Glomerular endothelial cell (primary cell): ENCODE measurements at regions not wholly inside any gene's neighbourhood (a gene's known extent, or its start where the extent isn't known, plus 50 kb on each side); places are given as distances from the start of the nearest gene placed in this dataset.

ENCODE experiments used
- DNase-seq: peaks from one replicate; pipeline ENCODE4 v3.0.0-alpha.2; 2011; ENCODE audit warnings: low read depth, low spot score; ENCODE audit errors: extremely low read depth

DNA sequence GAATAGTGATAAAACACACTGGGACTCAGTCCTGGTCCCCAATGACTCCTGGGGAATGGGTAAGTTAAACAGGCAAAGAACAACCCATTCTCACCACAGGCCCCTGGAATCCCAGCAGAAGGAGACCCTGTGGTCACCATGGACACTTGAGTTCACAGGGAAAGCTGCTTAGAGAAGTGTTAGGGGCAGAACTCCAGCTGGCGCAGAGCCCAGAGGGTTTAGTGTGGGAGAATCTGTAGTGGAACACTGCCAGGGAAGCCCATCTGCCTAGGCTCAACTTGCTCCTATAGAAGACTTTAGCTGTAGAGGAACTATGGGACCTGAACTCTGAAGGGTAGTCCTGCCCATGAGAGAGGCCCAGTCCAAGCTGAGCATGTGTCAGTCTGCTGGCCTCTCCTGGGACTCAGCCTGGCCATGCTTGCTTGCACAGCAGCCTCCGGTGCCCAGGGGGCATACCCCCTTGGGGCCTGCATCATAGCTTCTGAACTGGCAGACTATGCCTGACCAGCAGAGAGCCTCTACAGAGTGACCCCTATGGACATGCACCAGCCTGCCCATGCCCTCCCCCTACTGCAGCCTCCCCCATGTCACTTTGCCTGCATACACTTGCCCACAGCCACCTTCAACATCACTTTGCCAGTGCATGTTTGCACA, 343.5 kb downstream of the IDS start:
- DNase-seq = no peak

DNA sequence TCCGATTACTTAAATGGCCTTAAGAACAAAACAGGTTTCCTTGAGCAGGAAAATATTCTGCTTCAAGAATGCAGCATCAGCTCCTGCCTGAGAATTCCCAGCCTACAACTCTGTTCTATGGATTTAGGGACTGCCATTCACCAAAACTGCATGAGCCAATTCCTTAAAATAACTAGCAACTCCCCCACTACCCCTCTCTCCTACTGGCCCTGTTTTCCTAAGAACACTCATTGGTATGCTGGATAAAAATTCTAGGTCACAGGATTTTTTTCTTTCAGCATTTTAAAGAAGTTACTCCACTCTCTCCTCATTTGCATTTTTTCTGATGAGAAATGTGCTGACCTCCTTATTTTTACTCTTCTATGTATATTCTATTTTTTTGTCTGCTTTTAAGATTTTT, 347.1 kb downstream of the IDS start:
- no peak for DNase-seq

DNA sequence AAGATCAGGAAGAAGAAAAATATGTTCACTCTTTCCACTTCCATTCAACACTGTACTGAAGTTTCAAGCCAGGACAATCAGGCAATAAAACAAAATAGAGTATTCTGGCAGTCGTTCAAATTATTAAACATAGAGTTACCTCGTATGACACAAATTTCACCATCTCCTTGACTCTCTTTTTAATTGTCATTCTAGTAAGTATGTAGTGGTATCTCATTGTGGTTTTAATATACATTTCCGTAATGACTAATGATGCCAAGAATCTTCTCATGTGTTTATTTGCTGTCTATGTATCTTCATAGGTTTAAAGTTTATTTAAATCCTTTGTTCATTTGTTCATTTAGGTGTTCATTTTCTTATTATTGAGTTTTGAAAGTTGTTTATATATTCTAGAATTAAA, 352.2 kb downstream of the IDS start:
- DNase-seq = no peak

DNA sequence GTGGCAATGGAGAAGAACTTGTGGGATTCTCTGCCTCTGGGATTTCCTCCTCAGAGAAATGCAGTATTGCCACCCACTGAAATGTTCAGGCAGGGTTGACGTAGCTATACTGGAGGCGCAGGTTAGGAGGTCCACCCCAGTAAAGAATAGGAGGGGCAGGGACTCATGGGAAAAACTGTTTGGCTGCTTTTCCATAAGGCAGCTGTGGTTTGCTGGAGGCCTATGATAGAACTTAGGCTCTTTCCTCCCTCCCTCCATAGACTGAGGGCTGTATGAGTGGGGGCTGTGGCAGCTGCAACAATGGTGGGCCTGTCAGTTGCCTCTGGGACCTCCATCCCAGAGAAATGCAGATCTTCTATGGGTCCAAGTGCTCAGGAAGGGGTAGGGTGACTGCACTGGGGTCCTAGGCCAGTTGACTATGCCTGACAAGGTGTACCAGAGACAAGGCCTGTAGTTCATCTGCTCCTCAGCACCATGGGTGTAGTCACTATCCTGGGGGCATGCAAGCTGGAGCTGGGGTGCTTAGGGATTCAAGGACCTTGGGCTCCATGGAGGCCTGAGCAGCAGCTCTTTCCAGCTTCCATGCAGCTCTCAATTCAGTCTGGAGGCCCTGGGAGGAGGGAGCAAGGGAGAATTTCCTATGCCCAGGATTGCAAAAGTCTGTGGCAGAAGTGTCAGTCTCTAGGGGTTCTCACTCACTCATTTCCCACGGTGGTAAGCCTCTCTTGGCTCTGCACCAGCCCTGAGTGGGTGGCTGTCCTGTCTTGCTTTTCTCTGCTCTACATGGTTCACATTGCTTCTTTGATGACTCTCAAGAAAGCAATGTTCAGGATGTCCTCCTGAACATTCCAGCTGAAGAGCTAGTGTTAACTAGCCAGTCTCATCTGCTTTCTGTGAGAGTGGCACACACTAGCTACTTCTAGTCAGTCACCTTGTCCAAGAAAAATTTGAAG, 353.0 kb downstream of the IDS start:
- DNase-seq = no peak

DNA sequence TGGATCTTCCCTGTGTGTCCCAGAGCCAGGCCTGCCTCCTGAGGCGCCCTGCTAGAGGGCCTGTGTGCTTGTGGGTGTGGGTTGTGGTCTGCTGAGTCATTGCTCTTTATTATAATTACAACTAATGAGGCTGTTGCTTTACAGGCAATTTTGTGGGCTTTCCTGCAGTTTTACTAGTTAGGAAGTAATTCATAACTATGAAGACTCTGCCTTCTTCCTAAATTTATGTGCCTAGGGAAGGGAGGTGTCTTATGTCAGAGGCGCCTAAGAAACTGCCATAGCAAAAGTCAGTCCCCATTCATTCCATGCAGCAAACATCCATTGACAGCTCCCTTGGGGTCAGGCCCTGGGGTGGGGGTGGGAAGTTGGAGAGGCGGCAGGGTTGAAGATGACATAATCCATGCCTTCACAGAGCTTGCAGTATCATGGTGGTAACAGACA, 359.2 kb downstream of the IDS start:
- DNase-seq = no peak

DNA sequence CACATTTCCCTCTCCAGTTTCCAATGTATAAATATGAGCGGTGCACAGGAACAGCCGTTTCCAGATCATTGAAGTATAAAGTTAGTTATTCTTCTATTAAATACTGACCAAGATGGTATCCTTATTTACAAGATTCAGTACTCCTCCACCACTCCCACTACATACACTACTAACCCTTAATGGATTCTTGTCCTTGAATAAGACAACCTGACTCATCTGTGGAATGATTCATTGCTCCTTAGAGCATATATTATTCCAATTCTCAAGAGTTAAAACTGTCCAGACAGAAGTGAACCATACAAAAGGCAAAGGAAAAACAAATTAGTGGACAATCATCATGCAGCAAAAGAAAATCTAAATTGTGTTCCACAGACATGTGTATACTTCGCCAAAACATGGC, 373.3 kb downstream of the IDS start:
- no peak for DNase-seq

DNA sequence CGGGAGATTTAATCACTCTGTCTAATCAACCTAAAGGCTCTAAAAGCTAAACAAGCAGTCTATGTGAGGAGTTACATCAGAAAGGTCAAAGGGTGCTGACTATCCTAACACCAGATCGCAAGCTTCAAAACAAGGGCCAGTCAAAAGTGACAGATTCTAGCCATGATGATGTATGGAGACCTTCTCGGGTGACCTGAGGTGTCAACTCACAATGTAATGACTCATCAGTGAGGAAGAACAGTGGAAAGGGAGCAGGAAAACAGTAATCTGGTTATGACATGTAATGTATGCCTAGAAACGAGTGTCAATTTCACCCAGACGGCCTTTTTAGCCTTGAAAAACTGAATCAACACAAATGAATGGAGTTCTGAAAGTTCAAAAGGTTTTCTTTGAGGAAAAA, 375.3 kb downstream of the IDS start:
- no peak for DNase-seq

DNA sequence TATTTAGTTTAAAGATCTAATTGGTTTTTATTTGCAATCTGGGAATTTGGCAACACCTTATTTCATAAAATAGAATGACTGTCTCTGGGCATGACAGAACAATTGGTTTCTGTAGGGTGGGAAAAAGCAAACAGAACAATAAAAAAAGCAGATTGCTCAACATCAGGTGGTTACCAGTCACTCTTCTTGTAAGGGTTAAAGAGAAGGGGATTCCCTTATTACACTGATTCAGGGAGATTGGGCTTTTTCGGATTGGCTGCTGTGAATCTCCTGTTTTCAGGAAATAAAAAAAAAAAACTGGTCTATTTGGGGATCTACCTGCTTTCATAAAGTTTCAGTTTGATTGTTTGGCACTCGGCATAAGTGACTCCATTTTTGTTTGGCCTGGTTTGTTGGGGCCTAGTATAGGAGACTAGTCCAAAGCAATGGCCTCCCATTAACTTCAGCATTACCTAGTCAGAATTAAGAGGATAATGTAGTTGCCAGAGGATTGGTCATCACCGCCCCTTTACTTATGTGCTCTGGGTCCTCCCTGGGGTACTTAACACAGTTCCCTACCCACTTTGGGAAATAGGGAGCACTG, 380.5 kb downstream of the IDS start:
- no peak for DNase-seq

DNA sequence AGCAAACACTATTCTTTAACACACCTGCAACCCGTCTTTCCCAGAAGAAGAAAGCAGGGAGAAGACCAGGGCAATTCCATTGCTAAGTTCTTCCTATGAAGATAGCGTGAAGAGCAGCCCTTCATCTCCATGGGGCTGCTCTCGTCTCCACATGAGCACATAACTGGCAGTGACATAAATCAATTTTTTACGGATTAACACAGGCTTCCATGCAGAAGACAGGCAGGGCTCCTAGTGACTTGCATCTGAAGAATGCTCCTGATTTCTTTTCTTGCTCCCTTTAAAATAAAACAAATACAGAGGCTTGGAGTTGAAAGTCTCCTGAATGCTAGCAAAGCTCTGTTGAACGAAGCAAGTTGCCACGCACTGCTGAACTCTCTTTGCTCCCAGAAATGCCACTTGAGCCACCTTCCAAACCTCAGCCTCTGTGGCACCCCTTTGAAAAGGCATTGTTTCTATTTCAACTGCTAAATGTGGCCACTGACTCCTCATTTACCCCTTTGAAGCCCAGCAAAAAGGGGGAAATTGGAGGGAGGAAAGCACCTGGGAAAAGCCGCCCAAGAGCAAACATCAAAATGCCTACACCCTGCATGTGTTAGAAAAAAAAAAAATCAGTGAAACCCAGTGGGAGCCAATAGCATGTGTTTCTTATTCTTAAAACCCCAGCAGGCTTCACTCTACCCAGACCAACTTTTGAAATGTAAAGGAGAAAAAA, 383.7 kb downstream of the IDS start:
- no peak for DNase-seq

DNA sequence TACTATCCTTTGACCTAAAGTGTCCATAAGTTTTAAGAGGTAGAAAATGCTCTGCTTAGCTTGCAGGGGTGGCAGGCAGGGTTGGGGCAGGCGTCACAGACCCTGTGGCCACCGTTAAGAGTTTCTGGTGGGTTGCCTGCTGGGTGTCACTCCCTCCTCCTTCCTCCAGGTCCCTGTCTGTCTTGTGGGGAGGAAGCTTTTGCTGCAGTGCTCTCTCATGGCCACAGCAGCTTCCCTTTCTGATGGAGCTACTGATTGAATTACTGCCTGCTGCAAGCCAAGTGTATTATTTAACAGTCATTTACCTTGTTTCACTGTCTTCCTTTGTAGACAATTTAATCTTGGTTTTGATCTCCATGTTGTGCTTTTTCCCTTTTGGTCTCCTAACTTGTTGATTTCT, 384.6 kb downstream of the IDS start:
- DNase-seq = no peak

DNA sequence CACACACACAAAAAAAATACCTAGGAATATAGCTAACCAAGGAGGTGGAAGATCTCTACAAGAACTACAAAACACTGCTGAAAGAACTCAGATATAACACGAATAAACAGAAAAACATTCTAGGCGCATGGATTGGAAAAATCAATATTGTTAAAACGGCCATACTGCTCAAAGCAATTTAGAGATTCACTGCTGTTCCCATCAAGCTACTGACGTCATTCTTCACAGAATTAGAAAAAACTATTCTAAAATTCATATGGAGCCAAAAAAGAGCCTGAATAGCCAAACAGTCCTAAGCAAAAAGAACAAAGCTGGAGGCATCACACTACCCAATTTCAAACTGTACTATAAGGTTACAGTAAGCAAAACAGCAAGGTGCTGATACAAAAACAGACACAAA, 390.2 kb downstream of the IDS start:
- DNase-seq = no peak

DNA sequence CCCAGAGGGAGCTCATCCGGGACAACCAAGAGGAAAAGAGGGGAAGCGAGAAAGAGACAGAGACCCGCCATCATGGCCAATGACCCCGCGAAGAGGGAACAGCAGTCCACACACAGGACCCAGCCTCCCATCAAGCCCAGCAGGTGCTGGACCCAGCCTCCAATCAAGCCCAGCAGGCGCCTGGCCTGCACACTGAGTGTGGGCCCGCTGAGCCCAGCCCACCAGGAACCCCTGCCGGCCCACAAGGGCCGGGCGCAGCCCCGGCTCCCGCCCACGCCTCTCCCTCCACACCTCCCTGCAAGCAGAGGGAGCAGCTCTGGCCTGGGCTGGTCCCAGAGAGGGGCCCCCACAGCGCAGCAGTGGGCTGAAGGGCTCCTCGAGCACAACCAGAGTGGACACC, 391.1 kb downstream of the IDS start:
- no peak for DNase-seq

DNA sequence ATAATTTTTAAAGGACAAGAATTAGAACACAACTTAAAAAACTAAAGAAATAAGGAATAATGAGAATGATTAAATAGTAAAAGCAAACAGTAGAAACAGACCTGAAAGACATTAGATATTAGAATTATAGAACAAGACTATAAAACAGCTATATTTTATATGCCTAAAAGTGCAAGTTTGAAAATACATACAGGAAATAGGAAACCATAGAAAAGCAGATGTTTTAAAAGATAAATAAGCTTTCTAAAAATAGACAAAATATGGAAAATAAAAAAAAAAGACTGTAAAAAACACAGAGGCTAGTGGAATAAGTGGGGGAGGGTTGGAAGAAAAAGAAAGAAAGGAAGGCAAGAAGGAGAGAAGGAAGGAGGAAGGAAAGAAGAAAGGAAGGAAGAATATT, 407.3 kb downstream of the IDS start:
- DNase-seq = no peak

DNA sequence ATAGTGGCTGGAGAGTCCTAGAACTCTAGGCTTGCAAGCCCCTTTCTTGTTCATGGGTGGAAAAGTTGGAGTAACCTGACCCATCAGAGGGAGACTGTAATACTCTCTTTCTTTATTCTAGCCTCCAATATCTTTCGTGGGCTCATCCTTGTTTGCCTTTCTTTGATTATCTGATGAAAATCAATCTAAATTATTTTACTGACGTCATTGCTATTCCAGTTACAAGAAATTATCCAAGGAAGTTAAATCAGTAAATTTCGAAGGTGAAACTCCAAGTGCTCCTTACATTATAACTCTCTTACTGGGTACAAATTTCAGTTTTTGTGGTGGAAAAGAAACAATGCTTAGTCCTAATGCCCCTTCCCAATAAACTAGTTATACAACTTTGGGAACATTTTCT, 412.9 kb downstream of the IDS start:
- DNase-seq = no peak

DNA sequence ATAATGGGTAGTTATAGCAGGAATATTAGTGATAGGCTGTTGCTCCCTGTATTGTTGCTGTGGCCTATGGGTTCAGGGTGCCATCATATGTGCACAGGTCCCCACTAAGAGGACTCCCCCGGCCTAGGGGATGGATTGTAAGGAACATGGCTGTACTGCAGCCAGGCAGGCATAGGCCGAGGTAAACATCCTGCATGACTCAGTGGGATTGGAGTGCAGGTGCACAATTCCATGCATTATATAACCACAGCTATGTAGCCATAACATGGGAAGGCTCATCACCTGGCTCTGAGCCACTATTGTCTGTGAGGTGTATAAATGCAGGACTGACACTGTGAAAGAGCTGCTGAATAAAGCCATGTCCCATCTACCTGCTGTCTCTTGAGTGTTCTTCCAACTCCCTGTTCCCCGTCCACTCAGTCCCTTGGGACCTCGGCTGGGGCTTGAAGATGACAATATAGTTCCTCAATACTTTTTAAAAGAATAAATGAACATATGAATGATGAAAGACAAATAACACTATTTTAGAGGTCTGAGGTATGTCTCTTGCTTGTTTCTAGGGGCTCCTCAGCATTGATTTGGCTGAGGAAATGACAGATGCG, 425.2 kb downstream of the IDS start:
- DNase-seq = no peak

DNA sequence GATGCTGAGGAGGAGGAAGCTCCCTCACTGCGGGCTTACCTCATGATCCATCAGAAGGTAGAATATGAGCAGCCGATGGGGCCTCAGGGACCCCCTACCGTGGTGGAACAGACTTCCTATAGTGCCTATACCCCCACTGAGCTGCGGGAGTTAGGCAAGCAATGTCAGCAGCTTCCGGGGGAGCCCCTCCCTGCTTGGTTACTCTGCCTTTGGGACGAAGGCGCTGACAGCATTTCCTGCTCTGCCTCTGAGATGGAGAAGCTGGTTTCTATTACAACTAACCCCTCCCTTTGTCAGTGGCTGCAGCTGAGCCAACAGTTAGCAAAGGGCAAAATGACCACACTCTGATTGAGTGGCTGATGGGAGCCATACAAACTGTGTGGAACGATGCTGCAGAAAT, 430.7 kb downstream of the IDS start:
- DNase-seq = no peak

DNA sequence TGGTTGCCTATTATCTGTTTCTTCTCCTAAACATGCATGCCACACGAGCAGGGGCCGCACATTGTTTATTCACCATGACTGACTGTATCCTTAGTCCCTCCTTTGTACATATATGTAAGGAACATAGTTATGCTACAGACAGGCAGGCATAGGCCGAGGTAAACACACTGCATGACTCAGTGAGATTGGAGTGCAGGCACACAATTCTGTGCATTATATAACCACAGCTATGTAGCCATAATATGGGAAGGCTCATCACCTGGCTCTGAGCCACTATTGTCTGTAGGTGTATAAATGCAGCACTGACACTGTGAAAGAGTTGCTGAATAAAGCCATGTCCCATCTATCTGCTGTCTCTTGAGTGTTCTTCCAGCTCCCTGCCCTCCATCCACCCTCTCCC, 431.6 kb downstream of the IDS start:
- DNase-seq = no peak

DNA sequence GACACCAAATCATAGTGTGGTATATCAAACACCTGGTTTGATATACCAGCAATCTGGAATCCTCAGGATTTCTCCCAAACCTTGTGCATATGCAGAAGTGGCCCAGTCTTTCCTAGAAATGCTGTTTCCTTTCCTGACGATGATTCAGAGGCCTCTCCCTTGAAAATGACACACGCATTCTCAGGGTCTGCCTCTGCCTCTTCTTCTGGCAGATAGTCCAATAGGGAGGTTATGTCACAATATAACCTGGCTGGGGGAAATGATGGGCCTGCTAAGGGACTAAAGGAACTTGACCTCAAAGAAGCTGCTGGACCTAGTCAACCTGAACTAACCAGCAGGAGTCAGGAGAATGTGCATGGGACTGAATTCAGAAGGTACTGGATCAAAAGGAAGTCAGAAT, 435.2 kb downstream of the IDS start:
- DNase-seq = no peak

DNA sequence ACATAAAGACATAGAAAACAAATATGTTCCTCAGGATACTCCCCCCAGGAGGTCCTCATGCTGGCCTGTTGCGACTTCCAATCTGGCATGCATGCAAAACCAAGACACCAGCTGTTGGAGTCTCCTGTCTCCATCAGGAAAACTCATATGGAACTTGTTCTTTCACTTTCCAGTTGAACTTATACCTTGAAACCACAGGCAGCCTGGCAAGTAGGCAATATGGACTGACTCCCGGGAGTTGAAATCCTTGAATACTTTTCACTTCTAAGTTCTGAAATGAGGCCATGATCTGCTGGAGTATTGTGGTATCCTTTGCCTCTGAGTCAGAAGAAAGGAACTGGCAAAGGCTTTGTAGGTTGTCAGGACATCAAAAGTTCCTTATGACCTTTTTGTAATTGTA, 444.2 kb downstream of the IDS start:
- DNase-seq = no peak
